ENCODE measurements at regions not wholly inside any gene's neighbourhood (a gene's known extent, or its start where the extent isn't known, plus 50 kb on each side); places are given as distances from the start of the nearest gene placed in this dataset.

- ChIA-PET POLR2A (ENCODE audit: unreplicated experiment) (no interaction called here), CTCF (no interaction called here)
- no peaks in the 10 kb centered on the region for H3K9me3 ChIP-seq (ENCODE audit: insufficient read depth, low read depth)
- intact Hi-C loops (cut with micrococcal nuclease; ENCODE audit: unreplicated experiment): no loop called here
- BruUV-seq (replicated peaks): no TSS peak
- no peaks in the 10 kb centered on the region for H3K27me3 ChIP-seq (ENCODE audit: insufficient read depth, low read depth)
- H3F3A ChIP-seq (ENCODE audit: insufficient read depth, low read depth): no peaks in the 10 kb centered on the region
- no peaks in the 10 kb centered on the region for H4K20me1 ChIP-seq (ENCODE audit: insufficient read depth)
- no peak overlapping the region for H3K27ac ChIP-seq
- H2AFZ ChIP-seq: no peak overlapping the region
- H3K79me2 ChIP-seq (ENCODE audit: low read depth): no peaks in the 10 kb centered on the region
- no peak overlapping the region for H3K4me2 ChIP-seq
- H3K36me3 ChIP-seq (ENCODE audit: low read depth): no peaks in the 10 kb centered on the region
- H3K4me3 ChIP-seq: no peak overlapping the region
- no peak for DNase-seq
- no peaks in the 10 kb centered on the region for H3K4me1 ChIP-seq (replicated peaks; ENCODE audit: insufficient read depth)
- peaks cover 3% of the 10 kb centered on the region; the same call in 1 of the 2 replicates for H3K9me2 ChIP-seq (ENCODE audit: insufficient read depth)
- TF ChIP-seq EZH2 (IDR thresholded peaks at IDR 0.05; ENCODE audit: low read depth) (no peak), CTCF (conservative IDR thresholded peaks at IDR 0.05) (no peak)
Observed at GRCh38 chr1:195769461-195769860, 838.8 kb downstream of the KCNT2 start.

GRCh38 chr1:195768936-195769335 lies 839.3 kb downstream of the KCNT2 start:
- intact Hi-C loops (cut with micrococcal nuclease; ENCODE audit: unreplicated experiment): no loop called here
- TF ChIP-seq CTCF (conservative IDR thresholded peaks at IDR 0.05) (no peak), EZH2 (IDR thresholded peaks at IDR 0.05; ENCODE audit: low read depth) (no peak)
- POLR2A ChIA-PET (ENCODE audit: unreplicated experiment): no interaction called here
- H3K4me1 ChIP-seq (replicated peaks; ENCODE audit: insufficient read depth): no peaks in the 10 kb centered on the region
- no peak overlapping the region for H2AFZ ChIP-seq
- H3F3A ChIP-seq (ENCODE audit: insufficient read depth, low read depth): no peaks in the 10 kb centered on the region
- DNase-seq: no peak
- H3K4me2 ChIP-seq: no peak overlapping the region
- H3K9me3 ChIP-seq (ENCODE audit: insufficient read depth, low read depth): no peaks in the 10 kb centered on the region
- no TSS peak for BruUV-seq (replicated peaks)
- no peaks in the 10 kb centered on the region for H3K27me3 ChIP-seq (ENCODE audit: insufficient read depth, low read depth)
- CTCF ChIA-PET: no interaction called here
- no peak overlapping the region for H3K4me3 ChIP-seq
- H3K79me2 ChIP-seq (ENCODE audit: low read depth): no peaks in the 10 kb centered on the region
- no peaks in the 10 kb centered on the region for H4K20me1 ChIP-seq (ENCODE audit: insufficient read depth)
- no peaks in the 10 kb centered on the region for H3K36me3 ChIP-seq (ENCODE audit: low read depth)
- peaks cover 3% of the 10 kb centered on the region; the same call in 1 of the 2 replicates for H3K9me2 ChIP-seq (ENCODE audit: insufficient read depth)
- H3K27ac ChIP-seq: no peak overlapping the region

- Histone ChIP-seq H3K27me3 (ENCODE audit: insufficient read depth, low read depth) (no peaks in the 10 kb centered on the region), H3K9me2 (ENCODE audit: insufficient read depth) (peaks cover 3% of the 10 kb centered on the region; the same call in 1 of the 2 replicates), H4K20me1 (ENCODE audit: insufficient read depth) (no peaks in the 10 kb centered on the region), H3K36me3 (ENCODE audit: low read depth) (no peaks in the 10 kb centered on the region), H3K4me3 (no peak overlapping the region), H3K79me2 (ENCODE audit: low read depth) (no peaks in the 10 kb centered on the region), H3K27ac (no peak overlapping the region), H2AFZ (no peak overlapping the region), H3K4me1 (replicated peaks; ENCODE audit: insufficient read depth) (no peaks in the 10 kb centered on the region), H3F3A (ENCODE audit: insufficient read depth, low read depth) (no peaks in the 10 kb centered on the region), H3K9me3 (ENCODE audit: insufficient read depth, low read depth) (no peaks in the 10 kb centered on the region), H3K4me2 (no peak overlapping the region)
- POLR2A ChIA-PET (ENCODE audit: unreplicated experiment): no interaction called here
- TF ChIP-seq EZH2 (IDR thresholded peaks at IDR 0.05; ENCODE audit: low read depth): no peak
- no peak for TF ChIP-seq CTCF (conservative IDR thresholded peaks at IDR 0.05)
- BruUV-seq (replicated peaks): no TSS peak
- CTCF ChIA-PET: no interaction called here
- no peak for DNase-seq
- intact Hi-C loops (cut with micrococcal nuclease; ENCODE audit: unreplicated experiment): no loop called here
Observed at GRCh38 chr1:195768377-195768776, 839.9 kb downstream of the KCNT2 start.

Data from PC-9 (cell line).